AG10803 (cell line): ENCODE measurements at regions not wholly inside any gene's neighbourhood (a gene's known extent, or its start where the extent isn't known, plus 50 kb on each side); places are given as distances from the start of the nearest gene placed in this dataset.

ENCODE experiments used
- DNase-seq: peaks from one replicate; pipeline ENCODE4 v3.0.0; 2010; ENCODE audit warnings: low read depth
- H3K4me3 ChIP-seq: 2 replicates; pipeline ENCODE4 v1.5.1; 2011; ENCODE audit warnings: mild to moderate bottlenecking, low read length, control low read depth
- CTCF ChIP-seq: conservative IDR thresholded peaks from 2 replicates; pipeline ENCODE4 v1.5.1; 2011; ENCODE audit warnings: mild to moderate bottlenecking, low read length, control low read depth, inconsistent platforms

- DNase-seq = no peak
- H3K4me3 ChIP-seq = no peak overlapping the region
- no peak for TF ChIP-seq CTCF
Measured at GRCh38 chr14:22387776-22388241, 201.2 kb downstream of the DAD1 start.

- DNase-seq = peak; percentile 69
- TF ChIP-seq CTCF = peak; percentile 83
- no peak overlapping the region for H3K4me3 ChIP-seq
Measured at GRCh38 chr14:22386924-22387775, 201.9 kb downstream of the DAD1 start.

GRCh38 chr14:22384974-22385526 lies 204.0 kb downstream of the DAD1 start:
- DNase-seq = no peak
- TF ChIP-seq CTCF = no peak
- no peak overlapping the region for H3K4me3 ChIP-seq

- TF ChIP-seq CTCF = no peak
- DNase-seq = no peak
- no peak overlapping the region for H3K4me3 ChIP-seq
Measured at GRCh38 chr14:22384167-22384549, 204.9 kb downstream of the DAD1 start.

- no peak overlapping the region for H3K4me3 ChIP-seq
- no peak for TF ChIP-seq CTCF
- no peak for DNase-seq
Measured at GRCh38 chr14:22383515-22384166, 205.4 kb downstream of the DAD1 start.

- no peak for TF ChIP-seq CTCF
- no peak overlapping the region for H3K4me3 ChIP-seq
- DNase-seq = no peak
Measured at GRCh38 chr14:22382955-22383354, 206.1 kb downstream of the DAD1 start.

GRCh38 chr14:22382395-22382794 lies 206.6 kb downstream of the DAD1 start:
- no peak for DNase-seq
- H3K4me3 ChIP-seq = no peak overlapping the region
- TF ChIP-seq CTCF = no peak
